ENCODE measurements at regions not wholly inside any gene's neighbourhood (a gene's known extent, or its start where the extent isn't known, plus 50 kb on each side); places are given as distances from the start of the nearest gene placed in this dataset.

GRCh38 chr19:30877661-30878113 is 471.5 kb downstream of the TSHZ3 start:
- Histone ChIP-seq H3K4me3 (replicated peaks; ENCODE audit: insufficient read depth, low read length) (no peak overlapping the region), H3K27me3 (ENCODE audit: insufficient read depth, poor library complexity, severe bottlenecking) (no peaks in the 10 kb centered on the region), H3K27ac (replicated peaks) (no peak overlapping the region)
- TF ChIP-seq, protein P1, sequence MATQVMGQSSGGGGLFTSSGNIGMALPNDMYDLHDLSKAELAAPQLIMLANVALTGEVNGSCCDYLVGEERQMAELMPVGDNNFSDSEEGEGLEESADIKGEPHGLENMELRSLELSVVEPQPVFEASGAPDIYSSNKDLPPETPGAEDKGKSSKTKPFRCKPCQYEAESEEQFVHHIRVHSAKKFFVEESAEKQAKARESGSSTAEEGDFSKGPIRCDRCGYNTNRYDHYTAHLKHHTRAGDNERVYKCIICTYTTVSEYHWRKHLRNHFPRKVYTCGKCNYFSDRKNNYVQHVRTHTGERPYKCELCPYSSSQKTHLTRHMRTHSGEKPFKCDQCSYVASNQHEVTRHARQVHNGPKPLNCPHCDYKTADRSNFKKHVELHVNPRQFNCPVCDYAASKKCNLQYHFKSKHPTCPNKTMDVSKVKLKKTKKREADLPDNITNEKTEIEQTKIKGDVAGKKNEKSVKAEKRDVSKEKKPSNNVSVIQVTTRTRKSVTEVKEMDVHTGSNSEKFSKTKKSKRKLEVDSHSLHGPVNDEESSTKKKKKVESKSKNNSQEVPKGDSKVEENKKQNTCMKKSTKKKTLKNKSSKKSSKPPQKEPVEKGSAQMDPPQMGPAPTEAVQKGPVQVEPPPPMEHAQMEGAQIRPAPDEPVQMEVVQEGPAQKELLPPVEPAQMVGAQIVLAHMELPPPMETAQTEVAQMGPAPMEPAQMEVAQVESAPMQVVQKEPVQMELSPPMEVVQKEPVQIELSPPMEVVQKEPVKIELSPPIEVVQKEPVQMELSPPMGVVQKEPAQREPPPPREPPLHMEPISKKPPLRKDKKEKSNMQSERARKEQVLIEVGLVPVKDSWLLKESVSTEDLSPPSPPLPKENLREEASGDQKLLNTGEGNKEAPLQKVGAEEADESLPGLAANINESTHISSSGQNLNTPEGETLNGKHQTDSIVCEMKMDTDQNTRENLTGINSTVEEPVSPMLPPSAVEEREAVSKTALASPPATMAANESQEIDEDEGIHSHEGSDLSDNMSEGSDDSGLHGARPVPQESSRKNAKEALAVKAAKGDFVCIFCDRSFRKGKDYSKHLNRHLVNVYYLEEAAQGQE (IDR thresholded peaks at IDR 0.05; ENCODE audit: insufficient replicate concordance, low read depth) = no peak
- TF ChIP-seq SPI1 (IDR thresholded peaks at IDR 0.05; ENCODE audit: borderline replicate concordance, low read depth) (no peak), POLR2AphosphoS5 (IDR thresholded peaks at IDR 0.05; ENCODE audit: low read depth) (no peak), GABPA (IDR thresholded peaks at IDR 0.05; ENCODE audit: low read depth) (no peak), CTCF (IDR thresholded peaks at IDR 0.05; ENCODE audit: insufficient read depth, low read length) (no peak)
- DNase-seq (ENCODE audit: low read depth in 1 of 2, low spot score in 1 of 2) = no peak

DNA sequence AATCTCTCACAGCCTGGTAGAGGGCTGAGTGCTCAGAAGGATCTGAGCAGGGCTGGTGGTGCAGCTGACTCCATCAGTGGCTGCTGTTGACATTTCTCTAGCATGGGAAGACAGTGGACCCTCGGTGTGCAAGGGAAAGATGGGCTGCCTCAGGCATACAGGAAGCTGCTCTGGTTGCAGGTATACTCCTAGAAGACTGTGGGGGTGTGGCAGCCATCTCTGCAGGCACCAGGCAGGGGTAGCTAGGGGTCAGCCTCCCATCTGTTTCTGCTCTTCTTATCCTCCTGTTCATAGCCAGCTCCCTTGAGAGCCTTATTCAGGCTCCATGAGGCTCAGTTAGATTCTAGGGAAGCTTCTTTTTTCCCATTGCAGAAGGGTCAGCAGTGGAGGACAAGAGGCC is 475.5 kb downstream of the TSHZ3 start:
- TF ChIP-seq CTCF (IDR thresholded peaks at IDR 0.05; ENCODE audit: insufficient read depth, low read length) (no peak), GABPA (IDR thresholded peaks at IDR 0.05; ENCODE audit: low read depth) (no peak), POLR2AphosphoS5 (IDR thresholded peaks at IDR 0.05; ENCODE audit: low read depth) (no peak), SPI1 (IDR thresholded peaks at IDR 0.05; ENCODE audit: borderline replicate concordance, low read depth) (no peak)
- TF ChIP-seq, protein P1 (IDR thresholded peaks at IDR 0.05; ENCODE audit: insufficient replicate concordance, low read depth) = no peak
- Histone ChIP-seq H3K27ac (replicated peaks) (no peak overlapping the region), H3K27me3 (ENCODE audit: insufficient read depth, poor library complexity, severe bottlenecking) (no peaks in the 10 kb centered on the region), H3K4me3 (replicated peaks; ENCODE audit: insufficient read depth, low read length) (no peak overlapping the region)
- no peak for DNase-seq (ENCODE audit: low read depth in 1 of 2, low spot score in 1 of 2)

DNA sequence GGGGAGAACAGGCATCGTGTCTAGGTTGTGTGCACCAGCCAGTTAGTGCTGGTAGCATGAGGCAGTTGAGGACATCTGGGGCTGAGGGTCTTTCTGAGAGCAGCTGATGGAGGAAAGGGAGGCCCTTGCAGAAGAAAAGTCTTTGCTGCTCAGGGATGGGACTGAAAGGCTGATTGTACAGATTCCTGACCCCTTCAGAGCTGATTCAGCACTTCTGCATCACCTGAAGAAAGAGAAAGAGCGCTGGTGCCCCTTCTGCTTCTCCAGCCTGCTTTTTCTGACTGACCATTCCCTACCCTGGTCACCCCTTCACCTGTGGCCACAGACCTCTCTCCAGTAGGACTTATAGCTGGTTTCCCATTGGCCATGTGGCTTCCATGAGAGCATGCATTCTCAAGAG is 476.2 kb downstream of the TSHZ3 start:
- Histone ChIP-seq H3K27ac (replicated peaks) (no peak overlapping the region), H3K27me3 (ENCODE audit: insufficient read depth, poor library complexity, severe bottlenecking) (no peaks in the 10 kb centered on the region), H3K4me3 (replicated peaks; ENCODE audit: insufficient read depth, low read length) (no peak overlapping the region)
- TF ChIP-seq POLR2AphosphoS5 (IDR thresholded peaks at IDR 0.05; ENCODE audit: low read depth) (no peak), CTCF (IDR thresholded peaks at IDR 0.05; ENCODE audit: insufficient read depth, low read length) (no peak), GABPA (IDR thresholded peaks at IDR 0.05; ENCODE audit: low read depth) (no peak), SPI1 (IDR thresholded peaks at IDR 0.05; ENCODE audit: borderline replicate concordance, low read depth) (no peak)
- TF ChIP-seq, protein P1 (IDR thresholded peaks at IDR 0.05; ENCODE audit: insufficient replicate concordance, low read depth) = no peak
- DNase-seq (ENCODE audit: low read depth in 1 of 2, low spot score in 1 of 2) = no peak
